Muscle of back (tissue), 3 donors: ENCODE measurements at regions not wholly inside any gene's neighbourhood (a gene's known extent, or its start where the extent isn't known, plus 50 kb on each side); places are given as distances from the start of the nearest gene placed in this dataset.
A peak's percentile ranks its signal among the peaks of the same experiment; 100 is the strongest.
"Not testable (repeated sequence)": the region's sequence is repeated elsewhere in the genome, so short reads cannot be mapped to it uniquely, and the experiment has no call there.

Source experiments
- DNase-seq, 3 donors: peaks; one replicate each; pipeline versions ENCODE4 v3.0.0 to v3.0.0-alpha.2; 2013

DNA sequence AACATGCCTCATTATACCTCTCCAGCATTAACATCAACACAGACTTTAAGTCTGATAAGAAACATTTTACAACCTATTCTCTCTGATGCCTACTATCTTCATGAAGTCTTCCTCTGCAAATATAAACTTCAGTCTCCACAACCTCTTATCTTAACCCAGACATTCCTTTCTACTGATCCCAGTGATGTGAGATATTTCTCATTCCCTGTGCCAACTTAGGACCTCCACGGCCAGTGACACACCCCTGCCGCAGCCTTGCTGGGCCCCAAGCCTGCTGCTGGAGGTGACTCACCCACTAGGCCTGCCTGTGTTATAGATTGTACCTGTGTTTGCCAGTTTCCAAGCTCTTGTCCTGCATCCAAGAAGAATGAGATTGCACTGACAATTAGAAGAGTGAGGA is 734.5 kb upstream of the CADM2 start:
- DNase-seq: no peak

GRCh38 chr3:84236261-84236660 is 722.5 kb upstream of the CADM2 start:
- no peak for DNase-seq

- peak in 2 of 3 donors; percentile 6 for DNase-seq
Measured at GRCh38 chr3:84245789-84246188, 713.0 kb upstream of the CADM2 start.

DNA sequence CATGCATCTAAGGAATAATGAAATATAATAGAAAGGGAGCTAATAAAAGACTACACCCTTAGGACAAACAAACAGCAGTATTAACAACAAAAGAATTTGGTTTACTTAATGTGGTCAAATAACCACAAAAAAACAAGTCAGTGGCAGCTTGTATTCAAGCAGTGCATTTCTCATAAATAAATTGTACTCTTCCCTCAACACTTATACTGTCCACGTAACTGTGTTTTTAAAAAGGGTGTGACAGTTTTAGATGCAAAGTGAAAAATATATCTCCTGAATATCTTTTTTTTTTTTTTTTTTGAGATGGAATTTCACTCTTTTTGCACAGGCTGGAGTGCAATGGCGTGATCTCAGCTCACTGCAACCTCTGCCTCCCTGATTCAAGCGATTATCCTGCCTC is 698.2 kb upstream of the CADM2 start:
- no peak for DNase-seq

GRCh38 chr3:84265768-84266167 is 693.0 kb upstream of the CADM2 start:
- no peak for DNase-seq

DNA sequence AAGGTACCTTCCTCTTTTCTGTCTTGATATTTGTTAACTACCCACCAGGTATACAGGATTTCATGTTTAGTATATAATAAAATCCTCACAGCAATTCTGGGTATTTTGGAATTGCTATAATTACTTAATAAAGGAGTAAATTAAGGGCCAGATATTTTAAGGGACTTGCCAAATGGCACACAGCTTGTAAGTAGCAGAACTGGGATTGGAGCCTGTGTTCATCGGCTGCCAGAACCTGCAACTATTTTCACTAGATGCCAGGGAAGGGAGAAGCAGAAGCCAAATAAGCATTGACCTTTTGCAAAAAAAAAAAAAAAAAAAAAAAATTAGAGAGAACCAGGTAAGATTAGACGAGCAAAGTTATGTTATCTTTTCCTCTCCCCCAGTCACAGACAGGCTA is 683.3 kb upstream of the CADM2 start:
- DNase-seq: no peak

DNA sequence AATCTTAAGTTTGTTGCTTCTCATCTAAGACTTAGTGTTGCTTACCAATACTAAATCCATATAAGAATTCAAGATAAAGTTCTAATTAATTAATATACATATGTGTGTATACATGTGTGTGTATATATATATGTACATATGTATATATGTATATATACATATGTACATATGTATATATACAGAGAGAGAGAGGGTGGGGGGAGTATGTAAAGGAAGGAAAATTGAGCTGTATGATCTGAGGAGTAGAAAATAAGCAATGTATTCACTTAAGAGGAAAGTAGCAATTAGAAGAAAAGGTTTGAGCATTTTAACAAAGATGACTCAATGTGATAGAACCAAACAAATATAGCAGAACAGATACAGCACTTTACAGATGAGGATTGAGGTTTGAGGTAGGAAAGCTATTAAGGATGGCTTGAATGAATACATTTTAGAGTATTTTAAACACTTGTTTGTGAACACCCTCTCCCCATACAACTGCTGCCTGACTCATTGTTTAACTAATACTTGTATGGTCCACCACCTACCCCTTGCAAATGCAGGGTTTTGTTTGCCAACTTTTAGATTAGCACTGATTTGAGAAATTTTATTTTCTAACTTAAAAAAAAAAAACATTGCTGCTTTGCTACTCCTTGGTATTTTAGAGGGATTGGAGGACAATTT is 681.1 kb upstream of the CADM2 start:
- no peak for DNase-seq

- no peak for DNase-seq
Measured at GRCh38 chr3:84292128-84292527, 666.7 kb upstream of the CADM2 start.

DNA sequence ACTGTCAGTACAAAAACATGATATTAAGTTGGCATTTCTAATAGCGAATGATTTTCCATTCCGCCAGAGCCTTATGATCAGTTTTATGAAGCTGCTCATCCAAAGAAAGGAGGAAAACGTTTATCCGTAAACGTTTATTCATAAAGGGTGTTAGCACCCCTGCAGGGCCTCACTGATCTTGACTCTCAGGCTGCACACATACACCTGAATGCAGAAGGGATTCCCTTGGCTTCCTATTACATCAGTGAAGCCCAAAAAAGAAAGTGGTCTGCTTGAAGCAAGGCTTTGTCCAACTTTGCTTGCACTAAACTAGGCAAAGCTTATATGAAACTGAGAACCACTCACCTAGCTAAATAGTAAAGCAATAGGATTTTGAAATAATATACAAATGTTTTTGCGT is 659.5 kb upstream of the CADM2 start:
- DNase-seq: no peak

DNA sequence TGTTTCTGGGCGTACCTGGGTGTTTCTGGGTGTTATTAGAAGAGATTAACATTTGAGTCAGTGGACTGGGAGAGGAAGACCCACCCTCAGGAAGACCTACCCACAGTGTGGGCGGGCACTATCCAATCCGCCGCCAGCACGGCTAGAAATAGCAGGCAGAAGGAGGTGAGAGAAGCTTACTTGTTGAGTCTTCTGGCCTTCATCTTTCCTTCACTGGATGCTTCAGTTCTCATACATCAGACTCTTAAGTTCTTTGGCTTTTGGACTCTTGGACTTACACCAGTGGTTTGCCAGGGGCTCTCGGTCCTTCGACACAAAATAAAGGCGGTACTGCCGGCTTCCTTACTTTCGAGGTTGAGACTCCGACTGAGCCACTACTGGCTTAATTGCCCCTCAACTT is 654.6 kb upstream of the CADM2 start:
- DNase-seq: no peak

DNA sequence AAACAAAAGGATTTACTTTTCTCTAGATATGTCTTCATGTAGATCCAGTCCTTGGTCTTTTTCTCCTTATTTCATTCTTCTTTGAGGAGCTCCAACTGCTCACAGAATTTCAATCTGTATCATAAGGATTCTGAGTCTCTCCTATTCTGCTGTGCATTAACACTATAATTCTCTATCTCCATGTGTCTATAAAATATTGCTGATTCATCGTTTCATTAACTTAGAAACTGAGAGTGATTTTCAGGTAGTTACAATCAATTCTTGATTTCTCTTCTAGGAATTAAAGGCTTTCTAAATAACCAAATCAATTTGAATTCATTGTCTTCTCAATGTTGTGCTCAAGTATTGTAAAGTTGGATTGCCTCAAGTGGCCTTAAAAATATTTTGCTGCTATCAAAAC is 651.5 kb upstream of the CADM2 start:
- no peak for DNase-seq

GRCh38 chr3:84308379-84308778 is 650.4 kb upstream of the CADM2 start:
- DNase-seq: no peak

- no peak for DNase-seq
Measured at GRCh38 chr3:84318273-84318809, 640.4 kb upstream of the CADM2 start.

DNA sequence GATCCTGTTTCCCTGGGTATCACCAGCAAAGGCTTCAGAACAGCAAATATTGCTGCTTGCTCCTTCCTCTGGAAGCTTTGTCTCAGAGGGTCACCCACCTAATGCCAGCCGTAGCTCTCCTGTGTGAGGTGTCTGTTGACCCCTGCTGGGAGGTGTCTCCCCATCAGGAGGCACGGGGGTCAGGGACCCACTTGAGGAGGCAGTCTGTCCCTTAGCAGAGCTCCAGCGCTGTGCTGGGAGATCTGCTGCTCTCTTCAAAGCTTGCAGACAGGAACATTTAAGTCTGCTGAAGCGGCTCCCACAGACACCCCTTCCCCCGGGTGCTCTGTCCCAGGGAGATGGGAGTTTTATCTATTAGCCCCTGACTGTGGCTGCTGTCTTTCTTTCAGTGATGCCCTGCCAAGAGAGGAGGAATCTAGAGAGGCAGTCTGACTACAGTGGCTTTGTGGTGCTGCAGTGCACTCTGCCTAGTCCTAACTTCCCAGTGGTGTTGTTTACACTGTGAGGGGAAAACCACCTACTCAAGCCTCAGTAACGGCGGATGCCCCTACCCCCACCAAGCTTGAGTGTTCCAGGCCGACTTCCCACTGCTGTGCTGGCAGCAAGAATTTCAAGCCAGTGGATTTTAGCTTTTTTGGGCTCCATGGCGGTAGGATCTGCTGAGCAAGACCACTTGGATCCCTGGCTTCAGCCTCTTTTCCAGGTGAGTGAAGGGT is 593.1 kb upstream of the CADM2 start:
- DNase-seq: not testable (repeated sequence)
